ENCODE measurements at regions not wholly inside any gene's neighbourhood (a gene's known extent, or its start where the extent isn't known, plus 50 kb on each side); places are given as distances from the start of the nearest gene placed in this dataset.
A peak's percentile ranks its signal among the peaks of the same experiment; 100 is the strongest.

DNA sequence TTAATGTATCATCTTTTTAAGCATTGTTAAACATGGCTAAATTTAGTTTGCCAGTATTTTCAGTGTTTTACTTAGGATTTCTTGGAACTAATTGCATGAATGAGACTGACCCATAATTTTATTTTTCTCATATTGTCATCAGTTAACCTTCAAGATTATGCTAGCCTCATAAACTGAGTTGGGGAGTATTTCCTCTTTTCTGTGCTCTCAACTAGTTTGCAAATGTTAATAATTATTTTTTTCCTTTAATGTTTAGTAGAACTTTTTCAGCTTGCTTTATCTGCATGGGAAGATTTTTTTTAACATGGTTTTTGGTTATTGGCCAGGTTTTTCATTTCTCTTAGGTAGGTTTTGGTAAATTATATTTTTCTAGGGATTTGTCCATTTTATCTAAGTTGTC is 235.4 kb upstream of the SESN3 start:
- no peak for DNase-seq

DNA sequence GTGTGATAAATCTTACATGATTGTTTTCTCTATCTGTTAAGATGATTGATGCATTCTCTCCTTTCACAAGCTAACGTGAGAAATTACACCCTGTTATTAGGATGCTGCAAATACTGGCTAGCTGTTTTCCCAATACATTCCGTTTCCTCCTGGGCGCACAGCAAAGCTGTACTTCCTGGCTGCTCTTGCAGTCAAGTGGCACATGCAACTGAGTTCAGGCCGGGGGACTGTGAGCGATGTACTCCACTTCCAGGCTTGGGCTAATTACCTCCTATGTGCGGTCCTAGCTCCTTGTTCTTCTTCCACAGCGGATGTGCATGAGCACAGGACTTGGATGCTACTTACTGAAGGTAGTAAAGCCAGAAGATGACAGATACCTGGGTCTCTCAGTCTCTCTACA is 234.9 kb upstream of the SESN3 start:
- no peak for DNase-seq

DNA sequence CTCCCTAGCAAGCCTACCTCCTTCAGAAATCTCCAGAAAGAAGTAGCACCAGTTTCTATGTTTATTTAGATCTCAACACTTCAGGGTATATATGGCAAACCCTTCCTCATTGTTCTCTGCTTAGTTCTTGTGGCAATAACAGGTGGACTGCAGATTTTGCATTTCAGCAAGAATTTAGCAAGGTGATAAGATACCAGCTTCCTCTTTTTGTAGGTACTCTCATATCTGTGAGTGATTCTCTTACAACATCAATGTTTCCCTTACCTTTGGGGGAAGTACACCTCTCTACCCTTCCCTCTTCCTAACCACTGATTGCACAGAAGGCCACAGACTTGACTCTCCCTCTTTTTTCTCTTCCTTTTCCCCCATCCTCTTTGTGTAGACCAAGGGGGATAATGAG is 230.9 kb upstream of the SESN3 start:
- no peak for DNase-seq

DNA sequence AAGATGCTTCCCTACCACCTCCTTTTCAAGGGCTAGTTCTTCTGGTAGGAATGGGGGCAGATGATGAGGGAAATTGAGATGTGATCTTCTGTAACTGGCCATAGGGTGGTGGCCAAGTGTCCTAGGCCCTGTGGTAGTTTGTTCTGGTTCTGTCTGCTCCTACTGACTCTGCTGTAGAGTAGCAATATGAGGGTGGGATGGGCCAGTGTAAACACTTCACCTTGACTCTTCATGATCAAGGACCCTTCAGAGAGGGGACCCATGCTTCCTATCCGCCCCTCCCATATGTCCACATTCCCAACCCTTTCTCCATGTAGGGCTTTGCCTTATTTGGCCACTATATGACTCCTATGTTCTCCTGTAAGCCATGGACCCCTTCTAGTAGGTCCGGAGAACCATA is 230.3 kb upstream of the SESN3 start:
- no peak for DNase-seq

DNA sequence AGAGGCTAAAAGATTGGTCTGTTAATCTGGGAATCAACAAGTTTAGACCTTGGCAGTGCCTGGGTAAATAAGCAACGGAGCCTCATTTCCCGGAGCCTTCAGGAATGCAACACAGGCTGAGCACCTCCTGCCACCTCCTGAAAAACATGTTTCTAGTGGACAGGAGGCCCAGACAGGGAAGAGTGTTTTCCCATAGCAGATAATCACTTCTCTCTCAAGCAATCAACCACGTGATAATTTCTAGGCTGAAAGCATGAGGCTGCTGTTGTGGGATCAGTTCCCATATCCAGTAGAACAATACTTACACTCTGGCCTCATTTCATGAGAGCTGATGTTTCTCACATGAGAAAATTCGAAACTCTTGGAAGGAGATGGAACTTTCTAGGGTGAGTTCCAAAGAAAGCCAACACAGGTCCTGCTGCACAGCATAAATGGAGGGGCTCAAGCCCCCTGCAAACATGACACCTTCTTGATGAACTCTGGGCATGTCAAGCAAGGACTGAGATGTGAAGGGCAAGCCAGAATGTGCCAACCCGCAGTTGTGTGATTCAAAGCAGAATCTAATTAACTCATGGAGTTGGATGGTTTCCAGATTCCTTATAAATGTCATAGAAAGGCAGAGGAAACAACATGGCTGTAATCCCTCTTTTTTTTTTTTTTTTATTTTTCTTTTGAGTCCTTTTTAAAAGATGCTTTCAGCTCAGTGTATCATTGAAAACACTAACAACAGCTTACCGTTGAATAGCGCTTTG is 228.5 kb upstream of the SESN3 start:
- DNase-seq, result no peak

DNA sequence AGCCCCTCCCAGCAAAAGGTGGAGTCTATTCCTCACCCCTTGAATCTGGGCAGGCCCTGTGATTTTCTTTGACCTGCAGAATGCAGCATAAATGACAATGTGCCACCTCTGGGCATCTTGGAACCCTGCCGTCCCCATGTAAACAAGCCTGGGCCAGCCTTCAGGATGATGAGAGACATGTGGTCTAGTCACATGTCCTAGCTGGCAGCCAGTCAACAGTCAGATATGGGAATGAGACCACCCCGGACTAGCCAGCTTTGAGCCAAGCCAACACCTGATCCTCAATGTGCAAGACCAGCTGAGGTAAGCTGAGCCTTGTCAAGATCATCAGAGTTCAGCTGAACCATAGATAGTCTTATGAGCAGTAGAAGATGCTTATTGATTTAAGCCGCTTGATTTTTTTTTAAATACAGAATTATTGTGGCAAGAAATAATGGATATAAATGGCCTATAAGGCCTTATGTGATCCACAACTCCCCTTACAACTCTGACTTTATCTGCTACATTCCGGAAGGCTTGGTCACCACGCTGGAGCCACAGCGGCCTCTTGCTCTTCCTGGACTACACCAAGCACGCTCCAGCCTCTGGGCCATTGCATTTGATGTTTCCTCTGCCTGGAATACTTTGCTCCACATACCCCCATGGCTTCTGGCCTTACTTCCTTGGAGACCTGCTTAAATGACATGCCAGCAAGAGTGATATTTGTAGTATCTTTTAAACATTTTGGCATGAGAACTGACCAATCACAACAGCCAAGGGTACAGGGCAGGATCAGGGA is 225.9 kb upstream of the SESN3 start:
- DNase-seq, result no peak

DNA sequence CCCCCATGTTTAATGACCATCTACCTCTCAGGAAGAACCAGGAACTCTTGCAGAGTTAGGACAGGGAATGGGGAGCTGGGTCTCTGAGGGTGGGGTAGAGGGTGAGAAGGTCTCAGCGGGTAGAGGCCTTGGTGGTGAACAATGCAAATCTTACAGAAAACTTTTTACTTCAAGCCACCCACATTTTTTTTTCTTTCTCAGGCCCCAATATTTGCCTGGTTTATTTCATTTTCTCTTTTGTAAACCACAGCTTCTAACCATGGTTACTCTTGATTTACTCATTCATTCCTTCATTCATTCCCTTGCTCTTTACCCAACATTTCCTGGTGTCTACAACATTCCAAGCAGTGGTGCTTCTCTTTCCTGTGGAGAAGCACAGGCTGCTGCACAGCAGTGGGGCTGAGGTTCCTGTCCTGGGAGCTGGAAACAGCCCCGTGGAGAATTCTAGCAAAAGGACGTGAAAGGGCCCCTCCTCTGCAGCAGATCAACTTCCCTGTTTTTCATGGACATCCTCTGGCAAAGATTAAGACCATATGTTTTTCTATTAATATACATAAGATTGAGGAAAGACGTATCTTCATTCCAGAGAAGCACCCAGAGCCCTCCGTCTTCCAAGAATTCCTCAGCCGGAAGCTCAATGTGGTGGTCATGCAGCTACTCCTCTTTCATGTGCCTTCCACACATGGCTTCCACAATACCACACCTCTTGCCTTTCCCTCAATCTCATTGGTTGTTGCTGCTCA is 224.4 kb upstream of the SESN3 start:
- DNase-seq, result no peak

DNA sequence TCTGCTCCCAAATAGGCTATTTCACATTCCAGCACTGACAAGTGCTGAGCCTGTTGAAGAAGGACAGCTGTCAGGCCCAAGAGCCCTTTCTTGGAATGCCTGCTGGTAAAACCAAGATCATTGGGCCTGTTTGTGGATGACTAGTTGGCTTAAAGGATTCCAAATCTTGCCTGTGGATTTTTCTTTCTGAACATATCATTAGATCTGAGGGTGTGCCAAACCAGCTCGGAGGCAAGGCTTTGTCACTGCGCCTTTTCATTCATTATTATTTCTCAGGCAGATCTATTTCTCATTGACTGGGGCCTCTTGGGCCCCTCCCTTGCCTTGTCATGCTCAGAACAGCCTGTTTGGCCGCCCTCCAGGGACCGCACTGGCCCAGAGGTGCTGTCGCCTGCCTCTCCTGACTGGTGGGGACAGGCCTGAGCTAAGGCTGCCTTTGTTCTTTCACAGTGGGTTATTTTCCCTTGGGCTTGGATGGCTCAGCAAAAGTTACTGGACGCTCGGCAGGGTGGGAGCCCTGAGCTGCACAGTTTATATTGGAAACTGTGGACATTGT is 222.7 kb upstream of the SESN3 start:
- DNase-seq, result no peak

DNA sequence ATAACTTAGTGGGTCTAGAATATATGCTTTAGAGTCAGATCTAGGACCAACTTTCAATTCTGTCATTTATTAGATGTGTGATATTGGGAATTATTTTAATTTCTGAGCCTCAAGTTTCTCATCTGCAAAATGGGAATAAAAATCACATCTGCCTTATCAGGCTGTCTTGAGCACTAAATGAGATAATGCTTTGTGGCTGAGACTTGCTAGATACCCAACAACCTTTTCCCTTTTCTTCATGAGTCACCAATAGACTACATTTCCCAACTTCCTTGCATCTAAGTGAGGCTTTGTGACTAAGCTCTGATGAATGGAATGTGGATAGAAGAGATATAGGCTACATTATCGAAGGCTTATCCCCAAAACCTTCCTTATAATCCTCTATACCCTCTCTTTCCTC is 220.7 kb upstream of the SESN3 start:
- no peak for DNase-seq

DNA sequence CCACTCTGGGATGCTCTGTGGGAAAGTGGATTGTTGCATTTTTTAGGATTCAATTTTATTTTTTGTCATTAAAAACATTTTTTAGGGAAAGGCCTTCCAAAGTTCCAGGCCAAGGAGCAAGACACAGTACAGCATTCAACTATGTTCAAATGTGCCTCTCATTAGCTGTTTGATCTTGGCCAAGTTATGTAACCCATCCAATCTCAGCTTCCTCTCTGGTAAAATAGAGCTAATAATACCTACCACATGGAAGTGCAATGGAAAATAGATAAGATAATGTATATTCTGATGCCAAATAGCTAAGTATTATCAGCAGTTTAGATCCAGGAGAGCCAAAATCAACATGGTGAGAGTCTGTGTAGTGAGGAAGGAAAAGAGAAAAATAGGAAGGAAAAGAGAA is 220.3 kb upstream of the SESN3 start:
- no peak for DNase-seq

DNA sequence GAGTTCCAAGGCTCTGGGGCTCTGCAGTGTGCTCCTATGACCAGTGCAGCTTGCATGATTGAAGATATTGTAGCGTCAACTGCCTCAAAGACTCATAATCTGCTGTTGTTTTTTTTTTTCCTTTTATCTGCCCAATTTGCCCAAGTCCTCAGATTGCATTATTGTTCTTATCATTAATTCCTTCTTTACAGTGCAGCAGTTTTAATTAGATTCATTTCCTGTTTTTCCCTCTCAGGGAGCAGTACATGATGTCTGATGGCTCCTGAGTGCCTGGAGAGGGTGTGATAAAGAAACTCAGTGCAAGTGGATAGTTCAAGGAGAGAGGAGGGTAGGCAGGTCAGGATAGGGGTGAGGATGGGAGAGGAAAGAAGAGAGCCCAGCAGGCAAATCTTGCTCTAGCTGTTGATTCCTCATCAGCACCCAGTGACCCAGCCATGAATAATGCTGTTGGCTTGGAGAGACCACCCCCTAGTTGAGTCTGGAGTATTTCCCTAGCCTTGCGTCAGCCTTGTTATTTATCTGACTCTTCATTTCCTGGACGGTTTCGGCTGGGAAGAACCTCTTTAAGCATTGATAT is 219.6 kb upstream of the SESN3 start:
- DNase-seq, result no peak

DNA sequence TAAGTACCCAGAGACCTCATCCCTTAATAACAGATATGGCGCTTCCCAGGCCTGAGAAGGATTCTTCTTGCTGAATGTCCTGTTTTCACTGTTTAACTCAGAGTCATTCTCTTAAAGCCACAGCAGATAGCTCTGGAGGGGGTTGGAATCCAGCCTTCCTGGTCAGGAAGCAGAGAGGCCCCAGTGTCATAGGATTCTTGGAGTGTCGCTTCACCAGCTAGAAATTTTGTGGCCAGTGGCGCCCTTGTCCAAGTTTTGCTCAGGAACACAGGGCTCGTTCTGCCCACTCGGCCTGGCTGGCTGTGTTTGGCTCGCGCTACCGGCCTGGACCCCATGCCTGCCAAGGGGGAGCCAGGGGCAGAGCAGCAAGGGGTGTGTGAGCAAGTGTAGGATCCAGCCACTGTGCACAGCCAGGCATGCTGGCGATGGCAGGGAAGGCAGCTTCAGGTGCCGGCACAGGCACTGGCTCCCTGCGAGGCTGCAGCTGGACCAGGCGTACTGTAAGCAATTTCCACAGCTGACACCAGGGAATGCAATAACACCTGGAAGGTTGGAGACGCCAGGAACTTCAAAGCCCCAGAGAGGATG is 214.8 kb upstream of the SESN3 start:
- DNase-seq, result no peak

DNA sequence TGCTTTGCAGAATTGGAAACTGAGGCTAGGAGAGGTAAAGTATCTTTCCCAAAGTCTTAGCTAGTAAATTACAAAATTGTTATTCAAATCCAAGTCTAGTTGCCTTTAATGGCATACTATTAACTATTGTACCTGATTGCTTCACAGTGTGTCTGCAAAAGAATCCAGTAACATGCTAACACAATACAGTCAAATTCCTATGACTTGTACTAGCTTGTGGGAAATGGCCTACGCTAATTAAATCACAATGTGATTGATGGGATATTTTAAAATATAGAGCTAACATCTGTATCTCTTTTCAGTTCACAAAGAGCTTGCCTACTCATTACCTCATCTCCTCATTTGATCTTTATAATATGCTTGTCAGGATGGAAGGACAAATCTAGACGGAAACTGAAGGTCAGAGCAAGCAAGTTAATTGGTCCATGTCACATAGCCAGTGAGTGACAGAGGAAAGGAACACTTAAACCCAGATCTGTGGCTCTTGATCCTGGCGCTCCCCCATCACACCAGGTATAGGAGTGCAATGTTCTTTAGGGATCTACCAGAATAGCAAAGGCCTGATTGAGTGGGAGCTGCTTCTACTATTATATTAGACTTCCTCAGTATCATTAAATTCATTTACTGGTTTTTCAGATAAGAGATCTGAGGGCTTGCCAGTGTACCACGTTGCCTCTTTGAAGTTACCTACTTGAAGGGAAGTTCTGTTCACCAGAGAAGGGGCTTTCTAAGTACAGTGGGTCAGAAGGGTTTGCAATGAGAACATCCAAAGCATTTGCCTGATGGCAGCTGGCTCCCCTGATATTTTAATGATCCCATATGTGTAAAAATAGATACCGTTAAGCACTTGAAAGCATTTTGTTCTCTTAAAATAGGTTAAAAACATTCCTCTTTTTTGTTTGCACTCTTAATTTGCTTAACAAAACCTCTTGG is 213.6 kb upstream of the SESN3 start:
- DNase-seq, result no peak

DNA sequence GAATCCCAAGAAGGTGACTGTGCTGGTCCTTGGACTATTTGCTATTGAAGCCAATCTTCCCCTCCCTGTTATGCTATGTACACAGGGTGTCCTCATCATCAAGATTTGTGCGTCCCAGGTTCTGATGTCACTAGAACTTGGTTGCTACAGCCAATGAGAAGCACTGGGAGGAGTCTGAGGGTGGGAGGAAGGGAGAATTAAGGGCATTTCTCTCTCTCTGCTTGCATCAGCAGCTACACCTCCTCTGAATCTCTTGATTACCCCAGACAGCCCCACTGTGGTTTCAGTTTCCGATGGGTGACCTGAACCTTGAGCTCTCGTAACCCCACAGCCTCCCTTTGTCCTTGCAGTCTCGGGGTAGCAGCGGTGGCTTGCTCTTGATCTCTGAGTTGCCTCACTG is 212.4 kb upstream of the SESN3 start:
- DNase-seq, result peak; percentile 25

DNA sequence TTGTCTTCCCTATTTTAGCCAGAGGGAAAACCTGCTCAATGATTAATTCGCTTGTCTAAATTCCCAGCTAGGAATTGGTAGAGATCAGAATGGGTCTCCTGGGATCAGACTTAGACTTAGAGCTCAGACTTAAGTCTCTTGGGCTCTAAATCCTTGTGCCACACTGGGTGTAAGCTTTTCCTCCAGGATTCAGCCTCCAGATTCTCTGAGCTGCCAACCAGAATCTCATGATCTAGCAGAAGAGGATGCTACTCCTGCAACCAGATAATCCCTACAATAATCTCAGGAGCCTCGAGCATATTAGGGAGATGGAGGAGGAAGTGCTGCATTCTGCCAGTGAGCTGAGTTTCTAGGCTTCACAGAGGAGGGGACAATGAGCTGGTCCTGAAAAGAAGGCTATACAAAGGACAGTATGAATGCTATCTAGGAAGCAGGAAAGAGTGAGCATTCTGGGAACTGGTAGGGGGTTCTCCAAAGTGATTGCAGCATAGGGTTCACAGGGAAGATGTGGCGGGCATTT is 211.6 kb upstream of the SESN3 start:
- no peak for DNase-seq

DNA sequence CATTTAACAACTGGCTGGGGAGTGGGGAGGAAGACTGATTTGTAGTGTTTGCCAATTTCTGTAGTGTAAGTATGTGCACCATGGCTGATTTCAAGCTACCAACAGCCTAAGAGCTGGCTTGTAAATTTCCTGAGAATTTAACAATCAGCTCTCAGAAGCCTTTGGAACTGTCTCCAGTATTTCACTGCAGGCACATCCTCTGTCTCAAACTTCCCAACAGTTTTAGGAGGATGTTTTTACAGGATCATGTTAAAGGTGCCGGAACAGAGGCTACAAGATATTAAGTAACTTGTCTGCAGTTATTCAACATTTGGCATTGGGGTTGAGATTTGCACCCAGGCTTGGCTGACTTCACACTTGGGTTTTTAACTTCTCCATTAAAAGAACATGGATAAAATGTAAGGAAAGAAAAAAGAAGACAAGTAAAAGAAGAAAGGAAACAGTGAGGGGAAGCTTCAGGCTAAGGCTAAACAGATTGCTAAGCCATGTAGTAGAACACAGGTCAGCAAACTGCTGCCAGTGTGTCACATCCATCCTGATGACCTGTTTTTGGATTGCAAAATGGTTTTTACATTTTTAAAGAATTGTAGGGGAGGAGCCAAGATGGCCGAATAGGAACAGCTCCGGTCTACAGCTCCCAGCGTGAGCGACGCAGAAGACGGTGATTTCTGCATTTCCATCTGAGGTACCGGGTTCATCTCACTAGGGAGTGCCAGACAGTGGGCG is 204.8 kb upstream of the SESN3 start:
- no peak for DNase-seq

DNA sequence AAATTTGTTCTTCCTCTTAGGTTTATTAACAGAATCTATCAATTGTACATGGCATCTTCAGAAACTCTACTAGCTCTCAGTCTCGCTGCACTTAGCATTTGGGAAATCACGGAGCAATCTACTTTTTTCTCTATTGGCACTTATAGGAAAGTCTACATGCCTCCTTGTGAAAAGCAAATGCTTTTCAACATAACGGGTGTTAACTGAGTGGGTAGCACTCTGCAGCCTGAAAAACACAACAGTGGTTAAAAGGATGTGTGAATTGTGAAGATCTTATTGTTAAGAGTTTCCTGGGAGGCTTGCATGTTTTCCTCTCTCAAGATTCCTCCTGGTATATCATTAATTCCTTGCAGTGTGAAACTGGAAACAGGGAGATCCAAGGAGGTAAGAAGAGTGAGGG is 204.2 kb upstream of the SESN3 start:
- DNase-seq, result no peak

DNA sequence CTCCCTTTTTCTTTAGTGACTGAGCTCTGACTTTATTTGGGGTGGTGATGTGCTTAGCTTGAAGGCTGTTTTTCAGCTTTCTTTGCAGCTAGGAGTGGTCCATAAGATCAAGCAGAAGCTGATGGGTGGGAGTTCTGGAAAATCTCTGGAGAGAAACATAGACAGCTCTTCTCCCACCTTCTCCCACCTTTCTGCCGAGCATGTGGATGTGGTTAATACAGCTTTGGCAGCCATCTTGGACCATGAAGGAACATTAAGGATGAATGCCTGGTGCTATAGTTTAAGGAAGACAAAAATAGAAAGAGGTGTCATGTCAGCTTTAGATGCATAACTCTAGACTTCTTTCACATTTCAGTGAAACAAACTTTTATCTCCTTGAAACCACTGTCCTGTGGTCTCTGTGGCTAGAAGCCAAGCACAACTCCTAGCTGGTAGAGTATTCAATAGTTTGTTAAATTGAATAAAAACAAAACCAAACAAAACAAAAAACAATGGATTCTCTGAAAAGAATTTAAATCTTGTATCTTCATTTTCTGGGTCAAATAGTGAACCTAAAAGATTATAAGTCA is 203.6 kb upstream of the SESN3 start:
- DNase-seq, result no peak

DNA sequence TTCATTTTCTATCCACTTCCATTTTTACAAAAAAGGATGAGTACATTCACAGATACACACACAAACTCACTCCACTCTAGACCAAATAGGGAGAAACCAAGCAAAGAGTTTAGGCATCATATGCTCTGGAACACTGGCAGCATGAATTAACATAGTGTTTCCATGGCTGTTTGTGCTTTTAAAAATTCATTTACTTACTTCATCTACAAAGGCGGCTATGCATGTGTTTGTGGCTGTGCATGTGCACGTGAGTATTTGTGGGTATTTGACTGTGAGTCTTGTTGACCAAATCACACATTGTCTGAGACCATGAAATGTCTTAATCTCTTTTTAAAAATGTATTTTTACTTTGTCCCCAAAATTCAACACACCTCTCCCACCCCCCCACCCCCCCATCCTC is 203.0 kb upstream of the SESN3 start:
- no peak for DNase-seq

Measured in stimulated activated CD4-positive, alpha-beta T cell treated with anti-CD3 and anti-CD28 coated beads, Interleukin-15, amount 100 ng/mL, for 24 hours (primary cell).